TTC549 (cell line): ENCODE measurements at regions not wholly inside any gene's neighbourhood (a gene's known extent, or its start where the extent isn't known, plus 50 kb on each side); places are given as distances from the start of the nearest gene placed in this dataset.

Source experiments
- FAIRE-seq: peaks from 2 replicates; lab custom pipeline; 2012; peaks lifted over from hg19 to GRCh38; lab: Jason Lieb, UNC

- FAIRE-seq, result no peak
Measured at GRCh38 chr10:123611243-123611642, 54.9 kb upstream of the GPR26 start.

GRCh38 chr10:123611876-123612275, 54.3 kb upstream of the GPR26 start:
- FAIRE-seq, result no peak

DNA sequence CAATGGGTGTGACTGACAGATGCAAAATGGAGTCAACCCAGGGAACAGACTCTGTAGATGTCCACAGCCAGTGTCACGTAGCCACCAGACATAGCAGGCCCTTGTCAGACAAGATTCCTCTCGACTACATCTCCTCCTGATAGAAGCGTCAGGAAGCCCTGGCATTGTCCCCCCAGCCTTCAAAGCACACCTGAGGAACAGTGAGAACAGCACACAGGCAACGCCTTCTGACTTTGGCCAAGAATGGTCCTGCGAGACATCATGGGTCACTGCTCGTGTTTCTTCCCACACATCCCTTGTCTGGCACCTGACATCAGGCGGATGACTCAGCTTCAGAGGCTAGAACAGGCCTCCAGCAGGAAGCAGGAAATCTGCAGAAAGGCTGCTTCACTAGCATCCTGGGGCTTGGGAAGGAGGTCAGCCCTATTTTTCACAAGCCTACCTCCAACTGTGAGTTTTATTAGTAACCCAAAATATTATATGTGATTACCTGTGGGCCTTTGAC, 52.8 kb upstream of the GPR26 start:
- no peak for FAIRE-seq

- no peak for FAIRE-seq
Measured at GRCh38 chr10:123614888-123615287, 51.3 kb upstream of the GPR26 start.
